ENCODE measurements at regions not wholly inside any gene's neighbourhood (a gene's known extent, or its start where the extent isn't known, plus 50 kb on each side); places are given as distances from the start of the nearest gene placed in this dataset.

DNA sequence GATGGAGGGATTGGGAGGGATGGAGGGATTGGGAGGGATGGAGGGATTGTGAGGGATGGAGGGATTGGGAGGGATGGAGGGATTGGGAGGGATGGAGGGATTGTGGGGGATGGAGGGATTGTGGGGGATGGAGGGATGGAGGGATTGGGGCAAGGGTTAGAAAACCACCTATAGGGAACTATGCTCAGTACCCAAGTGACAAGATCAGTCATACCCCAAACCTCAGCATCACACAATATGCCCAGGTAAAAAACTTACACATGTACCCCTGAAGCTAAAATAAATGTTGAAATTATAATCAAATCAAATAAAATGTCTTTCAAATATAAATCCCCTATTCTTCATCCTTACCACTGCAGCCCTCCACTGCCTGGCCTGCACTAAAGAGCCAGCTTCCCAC is 72.8 kb upstream of the HNRNPU start:
- Histone ChIP-seq H3K9me3 (no peaks in the 10 kb centered on the region), H3K4me3 (no peak overlapping the region), H3K36me3 (no peaks in the 10 kb centered on the region), H3K27me3 (no peaks in the 10 kb centered on the region), H3K27ac (no peak overlapping the region), H3K4me1 (no peaks in the 10 kb centered on the region)
- intact Hi-C loops (cut with DNase I; ENCODE audit: low total_unique reads) = no loop called here
- TF ChIP-seq, protein P1, sequence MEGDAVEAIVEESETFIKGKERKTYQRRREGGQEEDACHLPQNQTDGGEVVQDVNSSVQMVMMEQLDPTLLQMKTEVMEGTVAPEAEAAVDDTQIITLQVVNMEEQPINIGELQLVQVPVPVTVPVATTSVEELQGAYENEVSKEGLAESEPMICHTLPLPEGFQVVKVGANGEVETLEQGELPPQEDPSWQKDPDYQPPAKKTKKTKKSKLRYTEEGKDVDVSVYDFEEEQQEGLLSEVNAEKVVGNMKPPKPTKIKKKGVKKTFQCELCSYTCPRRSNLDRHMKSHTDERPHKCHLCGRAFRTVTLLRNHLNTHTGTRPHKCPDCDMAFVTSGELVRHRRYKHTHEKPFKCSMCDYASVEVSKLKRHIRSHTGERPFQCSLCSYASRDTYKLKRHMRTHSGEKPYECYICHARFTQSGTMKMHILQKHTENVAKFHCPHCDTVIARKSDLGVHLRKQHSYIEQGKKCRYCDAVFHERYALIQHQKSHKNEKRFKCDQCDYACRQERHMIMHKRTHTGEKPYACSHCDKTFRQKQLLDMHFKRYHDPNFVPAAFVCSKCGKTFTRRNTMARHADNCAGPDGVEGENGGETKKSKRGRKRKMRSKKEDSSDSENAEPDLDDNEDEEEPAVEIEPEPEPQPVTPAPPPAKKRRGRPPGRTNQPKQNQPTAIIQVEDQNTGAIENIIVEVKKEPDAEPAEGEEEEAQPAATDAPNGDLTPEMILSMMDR (IDR thresholded peaks at IDR 0.05) = no peak
- DNase-seq = no peak

DNA sequence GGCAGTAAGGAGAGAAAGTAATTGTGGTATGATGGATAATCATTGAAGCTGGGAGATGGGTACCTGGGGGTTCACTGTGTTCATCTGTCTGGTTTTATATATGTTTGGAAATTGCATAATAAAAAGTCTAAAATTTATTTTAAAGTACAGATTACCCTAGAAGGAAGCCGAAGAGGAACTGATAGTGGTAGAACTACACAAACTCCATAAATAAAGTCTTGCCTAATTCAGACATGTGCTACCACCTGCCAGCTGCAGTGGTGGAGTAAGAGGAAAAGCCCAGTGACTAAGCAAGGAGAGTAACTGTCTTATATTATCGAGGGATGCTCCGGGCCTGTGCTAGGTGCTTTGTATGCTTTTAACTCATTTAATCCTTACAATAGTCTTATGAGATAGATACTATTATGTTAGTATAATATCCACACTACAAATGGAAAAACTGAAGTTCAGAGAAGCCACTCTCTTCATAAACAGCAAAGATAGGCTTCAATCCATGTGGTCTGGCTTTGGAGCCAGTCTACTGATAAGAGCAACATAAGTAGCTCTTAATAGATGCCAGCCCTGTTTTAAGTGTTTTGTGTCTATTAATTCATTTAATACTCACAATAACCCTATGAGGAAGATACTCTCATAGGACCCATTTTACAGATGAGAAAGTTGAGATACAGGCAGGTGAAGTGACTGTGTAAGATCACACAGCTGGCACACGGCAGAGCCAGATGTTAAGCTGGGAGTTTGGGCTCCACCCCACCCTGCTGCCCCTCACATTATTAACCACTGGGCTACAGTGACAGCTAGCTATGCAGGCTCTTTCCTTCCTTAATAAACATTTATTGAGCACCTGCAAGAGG is 56.8 kb upstream of the HNRNPU start:
- DNase-seq = peak in 1 of 2 donors; percentile 22
- Histone ChIP-seq H3K27me3 (peaks cover 0 to 2% of the 10 kb centered on the region in 2 donors), H3K4me1 (peaks cover 0 to 12% (median 5%) of the 10 kb centered on the region in 4 donors), H3K36me3 (no peaks in the 10 kb centered on the region), H3K9me3 (no peaks in the 10 kb centered on the region), H3K4me3 (no peak overlapping the region), H3K27ac (no peak overlapping the region)
- TF ChIP-seq, protein P1 (IDR thresholded peaks at IDR 0.05) = no peak
- intact Hi-C loops (cut with DNase I; ENCODE audit: low total_unique reads) = no loop called here

DNA sequence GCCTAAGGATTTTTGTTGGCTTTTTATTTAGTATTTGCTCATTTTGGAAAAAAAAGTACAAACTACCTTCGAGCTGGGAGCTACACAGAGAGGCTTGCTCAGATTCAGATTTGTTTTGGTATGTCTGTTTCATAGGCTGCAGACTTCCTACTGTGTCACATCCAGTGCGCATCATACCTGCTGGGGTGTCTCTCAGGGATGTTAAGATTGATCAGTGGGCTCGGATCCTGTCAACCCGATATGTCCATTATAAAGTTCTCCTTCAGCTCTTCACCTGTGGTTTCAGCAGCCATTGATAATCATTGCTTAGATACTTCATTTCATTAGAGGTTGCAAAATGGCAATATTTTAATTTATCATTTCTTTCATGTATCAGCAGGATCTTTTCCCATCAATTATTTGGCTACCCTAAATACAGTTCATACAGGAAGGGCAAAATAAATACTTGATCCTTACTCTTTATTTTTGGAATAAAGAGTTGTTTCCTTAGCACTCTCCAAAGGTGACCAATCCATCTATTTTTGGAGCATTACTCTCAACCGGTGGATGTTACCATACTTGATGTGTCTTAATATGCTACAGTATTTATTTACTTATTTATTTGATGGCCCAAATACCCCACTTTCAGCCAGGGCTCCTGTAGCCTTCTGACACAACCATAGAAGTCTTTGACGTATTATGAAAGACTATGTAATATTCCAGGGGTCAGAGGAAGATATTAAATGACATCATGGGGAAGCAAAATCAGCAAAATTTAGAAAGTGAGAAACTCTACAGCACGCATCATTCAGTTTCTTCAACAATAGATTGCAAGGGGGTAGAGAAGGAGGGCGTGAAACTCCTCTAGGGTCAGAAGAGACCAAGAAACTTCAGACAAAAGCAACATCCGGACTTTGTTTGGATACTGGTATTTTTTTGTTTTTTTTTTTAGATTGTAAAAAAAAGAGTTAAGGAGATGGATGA is 55.3 kb upstream of the HNRNPU start:
- Histone ChIP-seq H3K4me3 (peak overlapping the region; percentile 53 to 62), H3K27me3 (peaks cover 0 to 2% of the 10 kb centered on the region in 2 donors), H3K36me3 (no peaks in the 10 kb centered on the region), H3K27ac (no peak overlapping the region), H3K9me3 (no peaks in the 10 kb centered on the region), H3K4me1 (peaks cover 0 to 12% (median 5%) of the 10 kb centered on the region in 4 donors)
- TF ChIP-seq, protein P1 (IDR thresholded peaks at IDR 0.05) = no peak
- no peak for DNase-seq
- intact Hi-C loops (cut with DNase I; ENCODE audit: low total_unique reads) = no loop called here

DNA sequence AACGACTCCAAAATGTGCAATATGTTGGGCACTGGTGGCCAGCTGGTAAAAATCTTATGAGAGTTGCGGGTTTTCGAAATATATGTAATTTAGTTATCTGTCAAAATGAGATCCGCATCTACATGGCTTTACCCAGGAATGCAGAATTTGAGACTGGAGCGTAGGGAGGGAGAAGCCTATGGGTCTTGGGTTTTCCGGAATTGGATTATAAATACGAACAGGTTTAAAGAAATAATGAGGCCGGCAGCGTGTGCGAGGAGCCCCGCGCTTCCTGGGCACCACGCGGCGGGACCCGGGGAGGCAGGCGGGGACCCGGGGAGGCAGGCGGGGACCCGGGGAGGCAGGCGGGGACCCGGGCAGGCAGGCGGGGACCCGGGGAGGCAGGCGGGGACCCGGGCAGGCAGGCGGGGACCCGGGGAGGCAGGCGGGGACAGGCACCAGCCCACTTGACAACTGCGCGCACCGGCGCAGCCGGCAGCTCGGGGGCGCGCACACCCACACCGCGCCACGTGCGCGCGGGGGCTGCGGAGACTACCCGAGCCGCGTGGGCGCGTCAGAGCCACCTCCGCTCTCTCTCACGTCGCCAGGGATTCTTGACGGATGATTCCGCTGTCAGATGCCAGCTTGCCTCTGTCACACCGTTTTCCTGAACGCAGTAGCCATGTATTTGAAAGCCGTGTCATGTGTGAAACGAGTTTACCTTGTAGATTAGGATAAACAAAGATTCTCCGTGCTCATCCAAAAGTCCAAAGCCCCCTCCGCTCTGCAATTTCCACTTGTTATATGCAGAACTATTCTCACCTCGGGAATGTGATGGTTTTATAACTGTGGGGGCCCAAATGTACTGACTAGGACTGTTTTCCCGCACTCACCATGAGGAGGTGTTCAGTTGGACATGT is 54.3 kb upstream of the HNRNPU start:
- Histone ChIP-seq H3K9me3 (no peaks in the 10 kb centered on the region), H3K27ac (peak overlapping the region; percentile 15 to 34), H3K36me3 (no peaks in the 10 kb centered on the region), H3K4me3 (peak overlapping the region; percentile 53 to 62), H3K27me3 (peaks cover 0 to 2% of the 10 kb centered on the region in 2 donors), H3K4me1 (peaks cover 0 to 12% (median 5%) of the 10 kb centered on the region in 4 donors)
- TF ChIP-seq, protein P1 (IDR thresholded peaks at IDR 0.05) = peak in 1 of 2 experiments; percentile 10
- intact Hi-C loops (cut with DNase I; ENCODE audit: low total_unique reads) = no loop called here
- DNase-seq = no peak

Measured in tibial artery (tissue), 4 donors.